ENCODE measurements at regions not wholly inside any gene's neighbourhood (a gene's known extent, or its start where the extent isn't known, plus 50 kb on each side); places are given as distances from the start of the nearest gene placed in this dataset.

GRCh38 chr3:124079912-124080276, 88.0 kb upstream of the ROPN1 start:
- intact Hi-C loops (cut with micrococcal nuclease; ENCODE audit: unreplicated experiment), result loop anchor here (5.0 kb wide), 1 partner anchor 63 kb away; no protein-coding TSS in a partner anchor

DNA sequence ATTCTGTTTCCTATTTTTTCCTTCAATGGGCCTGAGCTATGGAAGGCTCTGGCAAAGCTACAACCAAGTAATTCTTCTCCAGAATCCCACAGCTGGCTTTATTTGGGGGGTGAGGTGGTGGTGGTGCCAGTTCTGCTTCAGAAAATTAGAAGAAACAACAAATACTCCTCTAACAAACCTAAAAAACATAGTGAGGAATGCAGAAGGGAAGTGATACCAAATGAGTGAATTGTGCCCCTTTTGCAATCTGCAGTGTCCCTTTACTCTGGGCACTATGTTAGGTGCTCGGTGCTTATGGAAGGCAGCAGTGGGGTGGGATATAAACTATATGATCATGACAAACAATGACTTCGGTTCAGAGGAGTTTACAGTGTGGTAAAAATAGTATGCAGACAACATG, 90.4 kb upstream of the ROPN1 start:
- Histone ChIP-seq H3K9me2 (ENCODE audit: insufficient read depth, low read length) (no peaks in the 10 kb centered on the region), H3K4me2 (ENCODE audit: low read length) (no peak overlapping the region), H3K4me3 (ENCODE audit: low read depth, low read length, poor library complexity, severe bottlenecking) (no peak overlapping the region), H2AFZ (ENCODE audit: low read length) (no peak overlapping the region), H3K9me3 (ENCODE audit: low read length) (no peaks in the 10 kb centered on the region), H4K20me1 (ENCODE audit: insufficient read depth, low read length) (no peaks in the 10 kb centered on the region), H3K4me1 (ENCODE audit: insufficient read depth, low read length, poor library complexity, severe bottlenecking) (no peaks in the 10 kb centered on the region), H3K79me2 (ENCODE audit: insufficient read depth, low read depth, low read length) (no peaks in the 10 kb centered on the region), H3K27ac (ENCODE audit: low read depth, low read length, poor library complexity, severe bottlenecking) (no peak overlapping the region), H3K36me3 (ENCODE audit: insufficient read depth, low read length) (no peaks in the 10 kb centered on the region)
- POLR2A ChIA-PET, result interaction anchor here (0.7 kb wide), 1 partner anchor 407 kb away, joined by 3 read pairs; no protein-coding TSS in a partner anchor
- no TSS peak for BruUV-seq (replicated peaks)
- no peak for TF ChIP-seq EZH2phosphoT487 (IDR thresholded peaks at IDR 0.05; ENCODE audit: borderline replicate concordance, low read depth, low read length)
- TF ChIP-seq, protein P1, sequence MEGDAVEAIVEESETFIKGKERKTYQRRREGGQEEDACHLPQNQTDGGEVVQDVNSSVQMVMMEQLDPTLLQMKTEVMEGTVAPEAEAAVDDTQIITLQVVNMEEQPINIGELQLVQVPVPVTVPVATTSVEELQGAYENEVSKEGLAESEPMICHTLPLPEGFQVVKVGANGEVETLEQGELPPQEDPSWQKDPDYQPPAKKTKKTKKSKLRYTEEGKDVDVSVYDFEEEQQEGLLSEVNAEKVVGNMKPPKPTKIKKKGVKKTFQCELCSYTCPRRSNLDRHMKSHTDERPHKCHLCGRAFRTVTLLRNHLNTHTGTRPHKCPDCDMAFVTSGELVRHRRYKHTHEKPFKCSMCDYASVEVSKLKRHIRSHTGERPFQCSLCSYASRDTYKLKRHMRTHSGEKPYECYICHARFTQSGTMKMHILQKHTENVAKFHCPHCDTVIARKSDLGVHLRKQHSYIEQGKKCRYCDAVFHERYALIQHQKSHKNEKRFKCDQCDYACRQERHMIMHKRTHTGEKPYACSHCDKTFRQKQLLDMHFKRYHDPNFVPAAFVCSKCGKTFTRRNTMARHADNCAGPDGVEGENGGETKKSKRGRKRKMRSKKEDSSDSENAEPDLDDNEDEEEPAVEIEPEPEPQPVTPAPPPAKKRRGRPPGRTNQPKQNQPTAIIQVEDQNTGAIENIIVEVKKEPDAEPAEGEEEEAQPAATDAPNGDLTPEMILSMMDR (conservative IDR thresholded peaks at IDR 0.05; ENCODE audit: low read length), result no peak
- CTCF ChIA-PET (ENCODE audit: unreplicated experiment), result no interaction called here
- DNase-seq (ENCODE audit: low spot score), result no peak
- intact Hi-C loops (cut with micrococcal nuclease; ENCODE audit: unreplicated experiment), result no loop called here

More at GRCh38 chr3:124079912-124080276, 88.0 kb upstream of the ROPN1 start:
- Histone ChIP-seq H3K27ac (ENCODE audit: low read depth, low read length, poor library complexity, severe bottlenecking) (no peak overlapping the region), H4K20me1 (ENCODE audit: insufficient read depth, low read length) (no peaks in the 10 kb centered on the region), H3K4me1 (ENCODE audit: insufficient read depth, low read length, poor library complexity, severe bottlenecking) (no peaks in the 10 kb centered on the region), H3K9me2 (ENCODE audit: insufficient read depth, low read length) (no peaks in the 10 kb centered on the region), H3K79me2 (ENCODE audit: insufficient read depth, low read depth, low read length) (no peaks in the 10 kb centered on the region), H3K4me2 (ENCODE audit: low read length) (no peak overlapping the region), H3K4me3 (ENCODE audit: low read depth, low read length, poor library complexity, severe bottlenecking) (no peak overlapping the region), H3K36me3 (ENCODE audit: insufficient read depth, low read length) (no peaks in the 10 kb centered on the region), H2AFZ (ENCODE audit: low read length) (no peak overlapping the region), H3K9me3 (ENCODE audit: low read length) (no peaks in the 10 kb centered on the region)
- no peak for DNase-seq (ENCODE audit: low spot score)
- BruUV-seq (replicated peaks), result no TSS peak
- POLR2A ChIA-PET, result no interaction called here
- TF ChIP-seq, protein P1 (conservative IDR thresholded peaks at IDR 0.05; ENCODE audit: low read length), result no peak
- no peak for TF ChIP-seq EZH2phosphoT487 (IDR thresholded peaks at IDR 0.05; ENCODE audit: borderline replicate concordance, low read depth, low read length)
- CTCF ChIA-PET (ENCODE audit: unreplicated experiment), result no interaction called here

DNA sequence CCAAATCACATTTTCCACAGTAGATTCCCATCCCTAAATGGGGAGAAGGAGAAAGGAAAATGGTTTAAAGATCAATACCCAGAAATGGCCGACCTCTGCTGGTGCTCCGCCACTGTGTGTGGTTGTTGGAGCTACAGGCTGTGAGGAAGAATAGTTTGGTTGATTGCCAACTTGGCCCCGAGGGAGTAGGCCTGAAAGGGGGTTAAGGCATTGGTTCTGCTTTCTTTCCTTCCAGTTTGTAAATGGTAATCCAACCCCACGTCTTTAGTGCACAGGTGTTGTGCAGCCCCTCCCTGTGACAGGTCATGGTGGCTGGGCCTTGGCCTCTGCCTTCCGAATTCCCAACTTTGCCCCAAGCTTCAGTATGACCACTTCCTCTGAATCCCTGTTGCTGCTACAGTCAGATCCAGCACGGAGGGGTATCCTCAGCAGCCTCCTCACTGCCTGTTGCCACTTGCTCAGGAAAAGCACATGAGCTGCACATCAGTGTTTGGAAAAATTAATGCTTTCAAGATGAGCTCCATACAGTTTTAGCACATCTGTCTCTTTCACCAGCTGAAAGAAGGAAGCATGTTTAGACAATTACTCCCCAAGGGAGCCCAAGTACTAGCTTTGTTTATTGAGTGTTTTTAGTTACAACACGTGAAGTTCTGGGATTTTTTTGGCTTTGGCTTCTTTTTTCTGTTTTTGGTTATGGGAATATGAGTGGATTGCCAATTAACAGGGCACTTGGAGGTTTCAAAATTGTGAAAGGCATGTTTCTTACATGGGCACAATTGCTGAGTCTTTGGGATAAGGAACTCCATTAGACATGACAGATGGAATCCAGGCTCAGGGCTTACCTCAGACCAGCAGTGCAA, 92.3 kb upstream of the ROPN1 start:
- BruUV-seq (replicated peaks), result no TSS peak
- ChIA-PET CTCF (ENCODE audit: unreplicated experiment) (no interaction called here), POLR2A (no interaction called here)
- Histone ChIP-seq H4K20me1 (ENCODE audit: insufficient read depth, low read length) (no peaks in the 10 kb centered on the region), H3K4me2 (ENCODE audit: low read length) (no peak overlapping the region), H3K4me3 (ENCODE audit: low read depth, low read length, poor library complexity, severe bottlenecking) (no peak overlapping the region), H3K27ac (ENCODE audit: low read depth, low read length, poor library complexity, severe bottlenecking) (no peak overlapping the region), H3K9me2 (ENCODE audit: insufficient read depth, low read length) (no peaks in the 10 kb centered on the region), H3K36me3 (ENCODE audit: insufficient read depth, low read length) (no peaks in the 10 kb centered on the region), H2AFZ (ENCODE audit: low read length) (no peak overlapping the region), H3K79me2 (ENCODE audit: insufficient read depth, low read depth, low read length) (no peaks in the 10 kb centered on the region), H3K9me3 (ENCODE audit: low read length) (no peaks in the 10 kb centered on the region), H3K4me1 (ENCODE audit: insufficient read depth, low read length, poor library complexity, severe bottlenecking) (no peaks in the 10 kb centered on the region)
- no peak for DNase-seq (ENCODE audit: low spot score)
- TF ChIP-seq, protein P1 (conservative IDR thresholded peaks at IDR 0.05; ENCODE audit: low read length), result no peak
- no peak for TF ChIP-seq EZH2phosphoT487 (IDR thresholded peaks at IDR 0.05; ENCODE audit: borderline replicate concordance, low read depth, low read length)
- intact Hi-C loops (cut with micrococcal nuclease; ENCODE audit: unreplicated experiment), result no loop called here

Data from OCI-LY7 (cell line).